GM21515 (cell line): ENCODE measurements at regions not wholly inside any gene's neighbourhood (a gene's known extent, or its start where the extent isn't known, plus 50 kb on each side); places are given as distances from the start of the nearest gene placed in this dataset.
"Not testable (repeated sequence)": the region's sequence is repeated elsewhere in the genome, so short reads cannot be mapped to it uniquely, and the experiment has no call there.

ENCODE experiments used
- ATAC-seq: cut with Tn5 transposase; IDR thresholded peaks from one replicate; pipeline ENCODE4 v1.9.1; 2021; ENCODE audit not compliant: unreplicated experiment

GRCh38 chr5:4013106-4013898 is 417.7 kb downstream of the IRX1 start:
- ATAC-seq, result no peak

DNA sequence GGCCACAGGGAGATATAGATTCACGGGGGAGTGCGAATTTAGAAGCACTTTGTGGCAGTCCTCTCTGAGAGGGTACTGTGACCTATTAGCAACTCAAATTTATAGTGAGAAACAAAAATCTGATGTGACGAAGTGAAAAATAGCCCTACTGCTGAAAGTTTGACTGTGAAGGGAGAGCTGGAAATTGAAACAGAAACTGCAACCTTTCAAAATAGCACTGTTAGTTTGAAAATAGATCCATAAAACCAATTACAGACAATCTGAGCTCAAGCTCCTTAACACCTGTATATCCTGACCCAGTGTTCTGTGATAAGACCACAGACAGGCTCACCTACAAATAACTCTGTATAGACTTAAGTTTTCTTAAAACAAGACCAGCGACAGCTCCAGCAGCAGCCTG is 420.1 kb downstream of the IRX1 start:
- no peak for ATAC-seq

- no peak for ATAC-seq
Measured at GRCh38 chr5:4017076-4017803, 421.6 kb downstream of the IRX1 start.

GRCh38 chr5:4018007-4018406 is 422.4 kb downstream of the IRX1 start:
- ATAC-seq, result no peak

DNA sequence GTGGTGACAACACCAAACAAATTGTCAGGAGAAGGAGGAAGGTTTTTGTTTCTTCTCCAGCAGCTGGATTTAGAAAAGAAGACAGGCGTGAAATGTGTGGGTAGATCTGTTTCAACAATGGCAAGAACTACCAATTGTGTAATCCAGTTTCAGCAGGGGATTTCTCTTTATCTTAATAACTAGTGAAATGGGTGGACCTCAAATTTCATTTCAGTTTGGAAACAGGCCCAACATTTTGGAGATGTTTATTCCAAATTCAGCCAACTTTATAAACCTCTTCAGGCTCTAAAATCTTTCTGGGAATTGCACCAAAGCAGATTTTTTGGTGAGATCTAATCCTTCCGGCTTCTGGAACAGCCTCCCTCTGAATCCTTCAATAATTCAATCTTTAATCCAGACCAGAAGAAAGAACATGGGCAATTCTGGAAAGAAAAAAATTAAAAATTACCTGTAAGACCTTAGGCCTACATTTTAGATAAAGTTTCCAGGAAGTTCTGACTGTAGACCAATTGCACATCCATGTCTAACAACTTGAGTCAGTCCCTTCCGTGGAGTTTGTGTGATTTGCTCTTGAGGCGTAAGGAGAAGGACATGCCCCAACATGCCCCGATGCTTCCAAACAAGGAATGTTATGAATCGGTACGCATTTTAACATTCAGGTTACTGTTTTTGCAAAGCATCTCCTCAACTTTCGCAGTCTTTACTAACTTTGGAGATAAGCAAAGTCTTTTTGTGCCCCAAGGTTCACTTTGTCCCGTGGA is 423.6 kb downstream of the IRX1 start:
- ATAC-seq, result no peak

- no peak for ATAC-seq
Measured at GRCh38 chr5:4019841-4020240, 424.2 kb downstream of the IRX1 start.

DNA sequence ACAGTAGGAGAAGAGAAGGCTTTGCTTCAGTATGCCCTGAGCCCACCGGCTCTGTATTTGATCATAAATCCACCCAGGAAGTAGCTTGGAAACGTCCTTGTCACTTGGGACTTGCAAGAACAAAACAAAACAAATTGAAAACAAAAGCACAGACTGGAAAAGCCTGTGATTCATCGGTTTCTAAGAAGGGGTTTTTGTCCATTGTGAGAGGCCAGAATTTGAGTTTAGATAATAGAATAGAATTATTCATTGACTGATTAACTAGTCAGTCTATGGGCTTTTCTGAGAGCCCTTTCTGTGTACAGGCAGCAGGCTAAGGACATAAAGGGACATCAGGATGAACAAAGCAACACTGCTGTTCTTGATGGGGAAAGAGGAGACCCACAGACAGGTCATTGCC is 424.8 kb downstream of the IRX1 start:
- no peak for ATAC-seq

GRCh38 chr5:4022056-4022670 is 426.5 kb downstream of the IRX1 start:
- no peak for ATAC-seq

DNA sequence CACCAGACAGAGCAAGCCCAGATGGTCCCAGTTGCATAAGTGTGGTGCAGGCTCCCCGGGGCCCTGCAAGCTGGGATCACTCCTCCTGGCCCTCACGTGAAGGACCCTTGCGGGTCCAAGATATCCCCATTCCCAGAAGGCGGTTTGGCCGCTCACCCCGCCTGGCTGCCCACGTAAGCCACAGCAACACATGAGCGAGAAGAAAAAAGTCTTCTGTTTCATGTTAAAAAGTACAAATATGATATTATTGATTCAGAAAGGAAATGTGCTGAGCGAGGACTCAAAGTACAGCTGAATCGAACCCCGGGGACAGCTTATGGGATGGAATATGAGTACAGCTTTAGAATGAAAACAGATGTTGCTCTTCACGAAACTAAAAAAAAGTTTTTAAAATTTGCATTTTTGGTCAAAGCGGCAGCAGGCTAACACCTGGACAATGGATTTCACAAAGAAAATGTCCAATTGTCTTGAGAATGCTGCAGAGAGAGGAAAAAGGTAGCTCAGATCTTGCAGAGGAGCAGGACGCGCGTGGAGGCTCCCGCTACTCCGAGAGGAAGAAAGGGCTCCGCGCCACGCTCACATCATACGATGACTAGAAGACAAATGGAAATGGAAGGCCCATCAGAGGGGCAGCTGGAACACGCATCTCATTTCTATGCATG is 427.6 kb downstream of the IRX1 start:
- no peak for ATAC-seq

DNA sequence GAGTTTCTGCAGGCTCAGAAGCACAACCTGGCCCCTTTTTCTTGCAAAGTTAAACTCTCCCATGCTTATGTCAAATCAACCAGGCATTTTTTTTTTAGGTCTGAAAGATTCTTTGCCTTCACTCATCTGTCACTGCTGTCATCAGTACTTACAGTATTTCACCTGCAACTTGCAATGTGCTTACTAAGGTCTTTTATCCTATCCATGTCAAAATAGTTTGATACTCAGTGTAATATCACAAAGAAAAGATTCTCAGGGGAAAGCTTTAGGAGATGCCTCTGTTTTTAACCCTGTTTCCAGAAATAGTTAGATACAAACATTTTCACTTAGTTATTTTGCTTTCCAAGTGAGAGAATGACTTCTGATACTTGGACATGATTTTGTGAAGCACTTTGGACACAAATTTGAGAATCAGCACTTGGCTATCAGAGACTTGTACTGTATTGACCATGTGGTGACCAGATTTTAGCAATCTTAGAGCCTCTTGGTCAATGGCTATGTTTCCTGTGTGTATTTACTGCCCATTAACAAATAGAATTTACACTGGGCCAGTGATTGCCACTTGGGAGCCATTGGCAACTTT is 428.2 kb downstream of the IRX1 start:
- ATAC-seq, result no peak

GRCh38 chr5:4027088-4027734 is 431.6 kb downstream of the IRX1 start:
- ATAC-seq, result no peak

GRCh38 chr5:4028384-4028783 is 432.8 kb downstream of the IRX1 start:
- ATAC-seq, result no peak

GRCh38 chr5:4033546-4033945 is 437.9 kb downstream of the IRX1 start:
- not testable (repeated sequence) for ATAC-seq

DNA sequence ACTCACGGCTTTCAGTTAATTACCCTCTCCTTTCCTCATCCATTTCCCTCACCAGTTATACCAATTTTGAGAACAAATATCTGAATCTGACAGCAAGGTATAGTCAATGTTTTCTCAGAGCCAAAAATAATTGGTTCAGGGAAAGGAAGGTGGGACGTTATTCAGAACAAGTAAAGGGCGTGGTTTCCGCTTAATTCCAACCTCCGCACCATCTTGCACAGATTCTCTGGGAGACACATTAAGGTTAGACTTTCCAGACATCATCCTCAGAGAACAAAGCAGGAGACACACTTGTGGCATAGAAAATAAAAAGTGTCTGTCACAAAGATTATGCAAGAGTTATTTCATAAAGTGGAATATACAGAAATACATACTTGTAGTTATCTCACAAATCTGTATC is 441.2 kb downstream of the IRX1 start:
- no peak for ATAC-seq

- ATAC-seq, result no peak
Measured at GRCh38 chr5:4038994-4039393, 443.4 kb downstream of the IRX1 start.

DNA sequence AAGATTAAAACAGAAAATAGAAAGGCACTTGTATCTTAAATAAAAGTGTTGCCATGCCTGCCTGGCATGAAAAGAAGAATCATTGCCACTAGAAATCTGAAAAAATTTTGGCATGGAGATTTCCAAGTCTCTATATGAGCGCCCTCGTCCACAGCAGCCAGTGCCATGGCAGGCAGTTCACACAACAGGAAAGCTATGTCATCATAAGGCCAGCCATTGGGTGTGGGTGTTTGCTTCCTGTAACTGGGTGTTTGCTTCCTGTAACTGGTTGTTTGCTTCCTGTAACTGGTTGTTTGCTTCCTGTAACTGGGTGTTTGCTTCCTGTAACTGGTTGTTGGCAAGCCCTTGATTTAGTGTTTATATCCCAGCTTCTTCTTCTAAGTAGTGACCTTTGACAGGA is 446.7 kb downstream of the IRX1 start:
- no peak for ATAC-seq

DNA sequence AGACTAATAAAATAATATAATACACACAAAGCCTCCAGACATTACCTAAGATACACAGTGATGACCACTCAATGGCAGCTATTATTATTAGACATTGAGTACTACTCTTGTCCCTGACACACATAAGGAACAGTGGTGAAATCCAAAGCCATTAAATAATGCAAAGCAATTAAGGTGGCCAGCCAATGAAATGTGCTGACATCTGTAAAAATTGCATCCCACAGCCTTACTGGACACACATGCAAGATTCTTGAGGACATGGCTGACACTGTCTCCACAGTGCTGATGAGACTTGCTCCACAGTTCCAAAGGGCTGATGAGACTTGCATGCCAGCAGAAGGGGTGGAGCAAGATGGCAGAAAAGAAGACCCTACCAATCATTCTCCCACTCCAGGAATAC is 447.5 kb downstream of the IRX1 start:
- ATAC-seq, result no peak

GRCh38 chr5:4044881-4045280 is 449.2 kb downstream of the IRX1 start:
- ATAC-seq, result no peak

GRCh38 chr5:4048398-4048797 is 452.8 kb downstream of the IRX1 start:
- no peak for ATAC-seq

DNA sequence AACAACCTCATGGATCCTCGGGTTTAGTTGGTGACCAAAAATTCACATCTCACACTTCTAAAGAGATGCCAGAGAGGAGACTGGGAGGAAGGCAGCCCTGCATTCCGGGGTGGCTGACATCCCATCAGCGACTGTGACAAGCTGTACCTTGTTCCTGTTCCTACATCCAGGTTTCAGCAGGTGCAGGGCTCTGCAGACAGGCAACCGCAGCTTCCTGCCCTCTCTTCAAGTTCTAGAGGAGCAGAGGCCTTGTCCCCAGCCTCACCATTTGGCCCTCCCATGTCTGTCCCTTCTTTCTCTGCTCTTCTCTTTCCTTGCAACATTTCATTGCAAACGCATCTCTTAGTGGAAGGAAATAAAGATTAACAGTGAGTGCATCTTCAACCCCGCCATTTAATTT is 454.6 kb downstream of the IRX1 start:
- ATAC-seq, result no peak
